IMR-90 (cell line): ENCODE measurements at regions not wholly inside any gene's neighbourhood (a gene's known extent, or its start where the extent isn't known, plus 50 kb on each side); places are given as distances from the start of the nearest gene placed in this dataset.

Experiments used
- ATAC-seq: fragments of 200-7000 bp; cut with Tn5 transposase; 2 replicates; pipeline ENCODE4 v1.9.1; 2020; ENCODE audit warnings: low read depth, mild to moderate bottlenecking, moderate library complexity
- BruUV-seq: library from RNA; stranded (reverse); fragments of 400-500 nt; replicated peaks from 2 replicates; lab custom pipeline; 2021; lab: Mats Ljungman, UMichigan
- CTCF ChIA-PET: fragments of 300-600 bp; formaldehyde crosslinking; extraction: SDS; loops from one replicate; lab custom pipeline; 2021; ENCODE audit warnings: antibody characterized with exemption; lab: Yijun Ruan, JAX
- POLR2A ChIA-PET: fragments of 300-600 bp; sonication (Branson Sonifier 250); formaldehyde crosslinking; loops from one replicate; lab custom pipeline; 2022; ENCODE audit warnings: antibody characterized with exemption; ENCODE audit not compliant: unreplicated experiment; lab: Charles Lee
- DNase-seq: peaks from one replicate; pipeline ENCODE4 v3.0.0; 2013
- H2AFZ ChIP-seq: replicated peaks from 2 replicates; pipeline ENCODE3; 2013; ENCODE audit warnings: low read length, mild to moderate bottlenecking; ENCODE audit not compliant: poor library complexity
- H2AK5ac ChIP-seq: 2 replicates; pipeline ENCODE4 v1.6.1; 2013; ENCODE audit warnings: low read depth, low read length, inconsistent platforms
- H2AK9ac ChIP-seq: replicated peaks from 2 replicates; pipeline ENCODE3; 2013; ENCODE audit warnings: mild to moderate bottlenecking, low read depth, low read length, moderate library complexity; ENCODE audit not compliant: poor library complexity
- H2BK120ac ChIP-seq: 2 replicates; pipeline ENCODE4 v1.6.1; 2013; ENCODE audit warnings: low read depth, low read length, inconsistent platforms
- H2BK15ac ChIP-seq: 3 replicates; pipeline ENCODE4 v1.6.1; 2013; ENCODE audit warnings: low read depth, low read length, inconsistent platforms
- H2BK20ac ChIP-seq: 2 replicates; pipeline ENCODE4 v1.6.1; 2013; ENCODE audit warnings: low read depth, mild to moderate bottlenecking, inconsistent platforms, low read length, moderate library complexity
- H2BK5ac ChIP-seq: 2 replicates; pipeline ENCODE4 v1.6.1; 2013; ENCODE audit warnings: mild to moderate bottlenecking, low read depth, low read length, inconsistent platforms; ENCODE audit not compliant: poor library complexity, severe bottlenecking
- H3K14ac ChIP-seq: replicated peaks from 2 replicates; pipeline ENCODE4 v1.6.1; 2013; ENCODE audit warnings: low read depth, low read length, inconsistent platforms
- H3K18ac ChIP-seq: 2 replicates; pipeline ENCODE4 v1.6.1; 2013; ENCODE audit warnings: low read depth, low read length, control low read depth
- H3K23ac ChIP-seq: 2 replicates; pipeline ENCODE4 v1.6.1; 2013; ENCODE audit warnings: low read depth, low read length, inconsistent platforms
- H3K27ac ChIP-seq: 2 replicates; pipeline ENCODE4 v1.5.1; 2013; ENCODE audit warnings: mild to moderate bottlenecking, control low read depth, low read length; ENCODE audit not compliant: insufficient read depth
- H3K27me3 ChIP-seq: 2 replicates; pipeline ENCODE4 v1.6.1; 2013; ENCODE audit warnings: low read length; ENCODE audit not compliant: control insufficient read depth, insufficient read depth
- H3K36me3 ChIP-seq: 2 replicates; pipeline ENCODE4 v1.6.1; 2013; ENCODE audit warnings: low read length, mixed read lengths; ENCODE audit not compliant: control insufficient read depth, insufficient read depth
- H3K4ac ChIP-seq: 2 replicates; pipeline ENCODE4 v1.6.1; 2013; ENCODE audit warnings: low read depth, low read length, inconsistent platforms
- H3K4me1 ChIP-seq: 2 replicates; pipeline ENCODE4 v1.6.1; 2013; ENCODE audit warnings: low read length, mixed read lengths; ENCODE audit not compliant: control insufficient read depth, insufficient read depth
- H3K4me2 ChIP-seq: 2 replicates; pipeline ENCODE4 v1.6.1; 2013; ENCODE audit warnings: low read depth, mild to moderate bottlenecking, control low read depth, low read length, moderate library complexity
- H3K4me3 ChIP-seq: 2 replicates; pipeline ENCODE4 v1.5.1; 2013; ENCODE audit warnings: low read depth, mild to moderate bottlenecking, control low read depth, low read length, moderate library complexity; ENCODE audit not compliant: insufficient read depth
- H3K56ac ChIP-seq: 2 replicates; pipeline ENCODE4 v1.6.1; 2013; ENCODE audit warnings: low read length, inconsistent platforms; ENCODE audit not compliant: insufficient read depth; ENCODE audit errors: extremely low read depth
- H3K79me1 ChIP-seq, 2 experiments: 2 replicates each; pipeline ENCODE4 v1.6.1; 2013; ENCODE audit warnings: low read length in 2 of 2, inconsistent platforms in 1 of 2, low read depth in 1 of 2
- H3K9ac ChIP-seq: 2 replicates; pipeline ENCODE4 v1.6.1; 2013; ENCODE audit warnings: low read depth, low read length, control low read depth
- H3K9me1 ChIP-seq: 2 replicates; pipeline ENCODE4 v1.6.1; 2013; ENCODE audit warnings: low read length, inconsistent platforms; ENCODE audit not compliant: insufficient read depth
- H3K9me3 ChIP-seq: 2 replicates; pipeline ENCODE4 v1.6.1; 2013; ENCODE audit warnings: low read length; ENCODE audit not compliant: control insufficient read depth, insufficient read depth
- H4K20me1 ChIP-seq: 2 replicates; pipeline ENCODE4 v1.6.1; 2013; ENCODE audit warnings: low read length, inconsistent platforms; ENCODE audit not compliant: insufficient read depth
- H4K5ac ChIP-seq: 2 replicates; pipeline ENCODE4 v1.6.1; 2013; ENCODE audit warnings: mild to moderate bottlenecking, low read depth, low read length, control low read depth
- H4K8ac ChIP-seq, 2 experiments: 2 replicates each; pipeline ENCODE4 v1.6.1; 2013; ENCODE audit warnings: low read depth in 2 of 2, low read length in 2 of 2, control low read depth in 1 of 2, inconsistent platforms in 1 of 2
- H4K91ac ChIP-seq: 2 replicates; pipeline ENCODE4 v1.6.1; 2013; ENCODE audit warnings: low read depth, low read length, inconsistent platforms; ENCODE audit not compliant: insufficient read depth
- BHLHE40 ChIP-seq: fragments of 150-350 bp; IDR thresholded peaks from 2 replicates; pipeline ENCODE4 v1.6.1; 2016; ENCODE audit warnings: mild to moderate bottlenecking, low read depth, low read length
- CTCF ChIP-seq: conservative IDR thresholded peaks from 2 replicates; pipeline ENCODE4 v1.5.1; 2012; ENCODE audit warnings: mild to moderate bottlenecking, low read depth, low read length, improper control_type of control experiment
- ELK1 ChIP-seq: fragments of 150-350 bp; IDR thresholded peaks from 2 replicates; pipeline ENCODE4 v1.6.1; 2016; ENCODE audit warnings: low read depth, mild to moderate bottlenecking, low read length, moderate library complexity, borderline replicate concordance
- FOS ChIP-seq: fragments of 150-350 bp; IDR thresholded peaks from 2 replicates; pipeline ENCODE4 v1.6.1; 2016; ENCODE audit warnings: low read depth, low read length
- WGBS, 2 experiments: methylation state at CpG; one replicate each; pipeline versions ENCODE4 v1.1.5 to v1.1.7; 2013; ENCODE audit warnings: missing lambda C conversion rate in 2 of 2; ENCODE audit not compliant: insufficient read length in 1 of 2; ENCODE audit errors: extremely low coverage in 2 of 2; 5-methylcytosine and 5-hydroxymethylcytosine counted together
- dilution Hi-C: fragments of 300-500 bp; cut with HindIII; formaldehyde crosslinking; loops from one replicate; pipeline ENCODE4 v1.14.3; 2018; ENCODE audit warnings: low sequenced_read_pairs; ENCODE audit not compliant: unreplicated experiment
- in situ Hi-C: fragments of 300-500 bp; cut with MboI; formaldehyde crosslinking; loops from 3 replicates; pipeline ENCODE4 v1.14.3; 2019; ENCODE audit warnings: low sequenced_read_pairs, inconsistent platforms, mixed read lengths
- intact Hi-C: fragments of 100-400 bp; cut with micrococcal nuclease; formaldehyde crosslinking; loops from 2 replicates; pipeline ENCODE4 v1.10.0; 2022

GRCh38 chr10:123488436-123488835 lies 177.7 kb upstream of the GPR26 start:
- no peaks in the 10 kb centered on the region for H4K20me1 ChIP-seq
- H3K4me2 ChIP-seq: no peak overlapping the region
- ATAC-seq: no peak
- H4K5ac ChIP-seq: no peak overlapping the region
- no peaks in the 10 kb centered on the region for H3K9me1 ChIP-seq
- H3K36me3 ChIP-seq: no peaks in the 10 kb centered on the region
- POLR2A ChIA-PET: no interaction called here
- BruUV-seq: no TSS peak
- in situ Hi-C loops: no loop called here
- no peaks in the 10 kb centered on the region for H3K4me1 ChIP-seq
- no peak overlapping the region for H3K18ac ChIP-seq
- no peak for DNase-seq
- H4K8ac ChIP-seq: no peak overlapping the region
- peaks cover 32% of the 10 kb centered on the region for H3K9me3 ChIP-seq
- TF ChIP-seq FOS (no peak), CTCF (no peak), BHLHE40 (no peak), ELK1 (no peak)
- no peak overlapping the region for H4K91ac ChIP-seq
- no peak overlapping the region for H3K56ac ChIP-seq
- H3K23ac ChIP-seq: no peak overlapping the region
- H3K27me3 ChIP-seq: no peaks in the 10 kb centered on the region
- H2BK5ac ChIP-seq: no peak overlapping the region
- H3K4ac ChIP-seq: no peak overlapping the region
- no peak overlapping the region for H3K14ac ChIP-seq
- H2BK20ac ChIP-seq: no peak overlapping the region
- intact Hi-C loops: no loop called here
- dilution Hi-C loops: no loop called here
- CTCF ChIA-PET: no interaction called here
- H2BK15ac ChIP-seq: no peak overlapping the region
- no peak overlapping the region for H2AK9ac ChIP-seq
- no peaks in the 10 kb centered on the region for H3K79me1 ChIP-seq
- H3K9ac ChIP-seq: no peak overlapping the region
- H3K4me3 ChIP-seq: no peak overlapping the region
- WGBS, 2 experiments: no CpG with 5 or more reads among the region's 4 CpGs
- no peak overlapping the region for H3K27ac ChIP-seq
- no peak overlapping the region for H2AFZ ChIP-seq
- no peak overlapping the region for H2BK120ac ChIP-seq
- no peak overlapping the region for H2AK5ac ChIP-seq
